Keratinocyte (primary cell): ENCODE measurements at regions not wholly inside any gene's neighbourhood (a gene's known extent, or its start where the extent isn't known, plus 50 kb on each side); places are given as distances from the start of the nearest gene placed in this dataset.
"Not testable (repeated sequence)": the region's sequence is repeated elsewhere in the genome, so short reads cannot be mapped to it uniquely, and the experiment has no call there.

Experiments used
- DNase-seq: peaks from one replicate; pipeline ENCODE4 v3.0.0-alpha.2; 2011; ENCODE audit warnings: low read depth, missing footprints, low spot score
- FAIRE-seq: peaks from 2 replicates; lab custom pipeline; 2011; peaks lifted over from hg19 to GRCh38; lab: Jason Lieb, UNC
- H2AFZ ChIP-seq: 2 replicates; pipeline ENCODE4 v1.6.0; 2012; ENCODE audit warnings: low read length, control low read depth, inconsistent platforms; ENCODE audit not compliant: control insufficient read depth
- H3K27ac ChIP-seq: 2 replicates; pipeline ENCODE4 v1.5.1; 2011; ENCODE audit warnings: low read length; ENCODE audit not compliant: control insufficient read depth, insufficient read depth
- H3K27me3 ChIP-seq: 3 replicates; pipeline ENCODE4 v1.6.0; 2011; ENCODE audit warnings: low read length; ENCODE audit not compliant: control insufficient read depth, insufficient read depth; ENCODE audit errors: extremely low read depth
- H3K36me3 ChIP-seq, 2 experiments: 2 replicates in 1 of 2; 3 replicates in 1 of 2; pipeline ENCODE4 v1.5.1; 2011; ENCODE audit warnings: low read length in 2 of 2, mild to moderate bottlenecking in 1 of 2; ENCODE audit not compliant: control insufficient read depth in 2 of 2, insufficient read depth in 2 of 2; ENCODE audit errors: extremely low read depth in 1 of 2
- H3K4me1 ChIP-seq: 3 replicates; pipeline ENCODE4 v1.5.1; 2011; ENCODE audit warnings: low read length; ENCODE audit not compliant: control insufficient read depth, insufficient read depth; ENCODE audit errors: extremely low read depth
- H3K4me2 ChIP-seq: 3 replicates; pipeline ENCODE4 v1.6.0; 2011; ENCODE audit warnings: low read depth, low read length; ENCODE audit not compliant: control insufficient read depth, insufficient read depth; ENCODE audit errors: extremely low read depth
- H3K4me3 ChIP-seq, 3 experiments: fragments of 200-600 bp in 1 of 3; sonication (generic) in 1 of 3; 2 replicates in 2 of 3; 3 replicates in 1 of 3; pipeline ENCODE4 v1.5.1; 2011 to 2016; ENCODE audit warnings: low read length in 3 of 3, mild to moderate bottlenecking in 3 of 3, control low read depth in 2 of 3, inconsistent platforms in 1 of 3, low read depth in 1 of 3, mixed read lengths in 1 of 3, mixed run types in 1 of 3, moderate library complexity in 1 of 3; ENCODE audit not compliant: control insufficient read depth in 2 of 3, insufficient read depth in 2 of 3; ENCODE audit errors: extremely low read depth in 1 of 3
- H3K79me2 ChIP-seq: 2 replicates; pipeline ENCODE4 v1.6.0; 2012; ENCODE audit warnings: low read length; ENCODE audit not compliant: control insufficient read depth, insufficient read depth
- H3K9ac ChIP-seq: 3 replicates; pipeline ENCODE4 v1.6.0; 2011; ENCODE audit warnings: low read length; ENCODE audit not compliant: control insufficient read depth, insufficient read depth; ENCODE audit errors: extremely low read depth
- H3K9me1 ChIP-seq: 3 replicates; pipeline ENCODE4 v1.6.0; 2011; ENCODE audit warnings: low read length; ENCODE audit not compliant: control insufficient read depth, insufficient read depth; ENCODE audit errors: extremely low read depth
- H3K9me3 ChIP-seq: 2 replicates; pipeline ENCODE4 v1.5.1; 2012; ENCODE audit warnings: low read depth, low read length; ENCODE audit not compliant: control insufficient read depth
- H4K20me1 ChIP-seq: 3 replicates; pipeline ENCODE4 v1.6.0; 2011; ENCODE audit warnings: low read length; ENCODE audit not compliant: control insufficient read depth, insufficient read depth; ENCODE audit errors: extremely low read depth
- CTCF ChIP-seq, 3 experiments: IDR thresholded peaks in 1 of 3; conservative IDR thresholded peaks in 1 of 3; optimal IDR thresholded peaks in 1 of 3; 2 replicates in 2 of 3; 3 replicates in 1 of 3; pipeline versions ENCODE3 to v1.5.1; 2011; ENCODE audit warnings: low read length in 3 of 3, mild to moderate bottlenecking in 3 of 3, moderate library complexity in 2 of 3, control low read depth in 1 of 3, inconsistent platforms in 1 of 3; ENCODE audit not compliant: insufficient read depth in 2 of 3; ENCODE audit errors: extremely low read depth in 1 of 3
- EZH2 ChIP-seq: IDR thresholded peaks from one replicate; pipeline ENCODE4 v1.6.1; 2012; ENCODE audit warnings: inconsistent platforms, mild to moderate bottlenecking, low read length, moderate library complexity
- dilution Hi-C: fragments of 300-500 bp; cut with MboI; formaldehyde crosslinking; loops from one replicate; pipeline ENCODE4 v1.7.0; 2020; ENCODE audit warnings: low sequenced_read_pairs; ENCODE audit not compliant: extremely low pct_ligation_motif_present

GRCh38 chr13:54424344-54424743 is 1395.7 kb downstream of the OLFM4 start:
- FAIRE-seq (no peak), DNase-seq (no peak)
- Histone ChIP-seq H3K9me1 (no peaks in the 10 kb centered on the region), H3K79me2 (no peaks in the 10 kb centered on the region), H3K4me3 (no peak overlapping the region), H3K9me3 (no peaks in the 10 kb centered on the region), H3K27ac (no peak overlapping the region), H3K27me3 (no peaks in the 10 kb centered on the region), H4K20me1 (no peaks in the 10 kb centered on the region), H3K4me2 (no peak overlapping the region), H3K4me1 (no peaks in the 10 kb centered on the region), H2AFZ (no peak overlapping the region), H3K36me3 (no peaks in the 10 kb centered on the region), H3K9ac (no peak overlapping the region)
- dilution Hi-C loops, result no loop called here
- TF ChIP-seq CTCF (optimal IDR thresholded peaks at IDR 0.05 in 1 of 3, IDR thresholded peaks at IDR 0.05 in 1 of 3, conservative IDR thresholded peaks at IDR 0.05 in 1 of 3; ENCODE audit: extremely low read depth in 1 of 3, insufficient read depth in 2 of 3, low read length in 3 of 3), result no peak
- no peak for TF ChIP-seq EZH2

GRCh38 chr13:54433493-54434206 is 1405.0 kb downstream of the OLFM4 start:
- DNase-seq, result no peak
- H3K4me3 ChIP-seq, result no peak overlapping the region
- TF ChIP-seq EZH2 (no peak), CTCF (optimal IDR thresholded peaks at IDR 0.05 in 1 of 3, IDR thresholded peaks at IDR 0.05 in 1 of 3, conservative IDR thresholded peaks at IDR 0.05 in 1 of 3; ENCODE audit: extremely low read depth in 1 of 3, insufficient read depth in 2 of 3, low read length in 3 of 3) (no peak)
- H2AFZ ChIP-seq, result no peak overlapping the region
- no peak overlapping the region for H3K27ac ChIP-seq
- no peaks in the 10 kb centered on the region for H3K27me3 ChIP-seq
- no peaks in the 10 kb centered on the region for H3K9me3 ChIP-seq
- no peaks in the 10 kb centered on the region for H3K4me1 ChIP-seq
- no peaks in the 10 kb centered on the region for H3K79me2 ChIP-seq
- no peaks in the 10 kb centered on the region for H4K20me1 ChIP-seq
- no peak overlapping the region for H3K9ac ChIP-seq
- FAIRE-seq, result no peak
- no peaks in the 10 kb centered on the region for H3K9me1 ChIP-seq
- H3K36me3 ChIP-seq, result no peaks in the 10 kb centered on the region
- no peak overlapping the region for H3K4me2 ChIP-seq
- dilution Hi-C loops, result no loop called here

- H3K4me1 ChIP-seq, H3K4me3 ChIP-seq, H2AFZ ChIP-seq, dilution Hi-C loops, H3K9ac ChIP-seq, FAIRE-seq, H3K9me3 ChIP-seq, DNase-seq, H3K36me3 ChIP-seq, H3K9me1 ChIP-seq, H3K27me3 ChIP-seq, H3K27ac ChIP-seq, H4K20me1 ChIP-seq, H3K79me2 ChIP-seq, H3K4me2 ChIP-seq: not testable (repeated sequence)
These were observed 1412.3 kb downstream of the OLFM4 start for GRCh38 chr13:54440853-54441400.
